WTC11 (cell line): ENCODE measurements at regions not wholly inside any gene's neighbourhood (a gene's known extent, or its start where the extent isn't known, plus 50 kb on each side); places are given as distances from the start of the nearest gene placed in this dataset.

ENCODE experiments used
- ATAC-seq: fragments of 200-7000 bp; cut with Tn5 transposase; 2 replicates; pipeline ENCODE4 v1.10.0; 2021; ENCODE audit warnings: mild to moderate bottlenecking, moderate library complexity
- CTCF ChIA-PET: fragments of 300-600 bp; sonication (Branson Sonifier 250); formaldehyde crosslinking; loops from one replicate; lab custom pipeline; 2021; ENCODE audit warnings: antibody characterized with exemption; lab: Charles Lee
- POLR2A ChIA-PET: fragments of 350-600 bp; sonication (Branson Sonifier 250); formaldehyde crosslinking; loops from one replicate; lab custom pipeline; 2021; ENCODE audit warnings: antibody characterized with exemption; lab: Charles Lee
- DNase-seq: peaks from one replicate; pipeline ENCODE4 v3.0.0; 2021; ENCODE audit warnings: low spot score
- H3K27ac Mint-ChIP-seq: 2 replicates; pipeline ENCODE4 v1.8.0; 2021; ENCODE audit warnings: mixed read lengths
- H3K27me3 Mint-ChIP-seq: 2 replicates; pipeline ENCODE4 v1.8.0; 2021; ENCODE audit warnings: low read depth, mild to moderate bottlenecking, moderate library complexity, mixed read lengths
- H3K36me3 Mint-ChIP-seq: 2 replicates; pipeline ENCODE4 v1.8.0; 2021; ENCODE audit warnings: mixed read lengths
- H3K4me1 Mint-ChIP-seq: 2 replicates; pipeline ENCODE4 v1.8.0; 2022; ENCODE audit warnings: mixed read lengths
- H3K4me3 Mint-ChIP-seq: 2 replicates; pipeline ENCODE4 v1.8.0; 2021; ENCODE audit warnings: mild to moderate bottlenecking, moderate library complexity, mixed read lengths
- H3K9me3 Mint-ChIP-seq: 2 replicates; pipeline ENCODE4 v1.8.0; 2021; ENCODE audit warnings: mixed read lengths
- ELF4 ChIP-seq: sonication (generic); formaldehyde crosslinking; IDR thresholded peaks from 2 replicates; pipeline ENCODE4 v1.8.1; 2022; ENCODE audit warnings: low read depth, mild to moderate bottlenecking, moderate library complexity, missing genetic modification reagents
- ERG ChIP-seq: fragments of 250-450 bp; sonication (Bioruptor Pico); IDR thresholded peaks from 2 replicates; pipeline ENCODE4 v1.8.0; 2021; ENCODE audit warnings: mild to moderate bottlenecking
- FOXJ3 ChIP-seq: sonication (generic); formaldehyde crosslinking; IDR thresholded peaks from 2 replicates; pipeline ENCODE4 v1.9.0; 2021; ENCODE audit warnings: missing genetic modification reagents, mild to moderate bottlenecking, borderline replicate concordance
- FOXK1 ChIP-seq: sonication (generic); formaldehyde crosslinking; IDR thresholded peaks from 2 replicates; pipeline ENCODE4 v1.8.0; 2022; ENCODE audit warnings: mild to moderate bottlenecking, moderate library complexity, missing genetic modification reagents
- FOXP4 ChIP-seq: sonication (generic); formaldehyde crosslinking; IDR thresholded peaks from 2 replicates; pipeline ENCODE4 v1.8.0; 2022; ENCODE audit warnings: mild to moderate bottlenecking, missing genetic modification reagents
- GRHL2 ChIP-seq: fragments of 250-450 bp; sonication (Bioruptor Pico); IDR thresholded peaks from 2 replicates; pipeline ENCODE4 v1.8.0; 2022; ENCODE audit warnings: mild to moderate bottlenecking, moderate library complexity; ENCODE audit not compliant: insufficient replicate concordance, severe bottlenecking
- HMGA2 ChIP-seq: fragments of 250-450 bp; sonication (Bioruptor Pico); IDR thresholded peaks from 2 replicates; pipeline ENCODE4 v1.4.0; 2021; ENCODE audit warnings: mild to moderate bottlenecking, moderate library complexity
- HMGXB4 ChIP-seq: sonication (generic); formaldehyde crosslinking; IDR thresholded peaks from 2 replicates; pipeline ENCODE4 v1.8.1; 2023; ENCODE audit warnings: mild to moderate bottlenecking, moderate library complexity, missing genetic modification reagents
- IRF2 ChIP-seq: sonication (generic); formaldehyde crosslinking; IDR thresholded peaks from 2 replicates; pipeline ENCODE4 v1.8.0; 2022; ENCODE audit warnings: low read depth, missing genetic modification reagents, borderline replicate concordance
- OVOL2 ChIP-seq: fragments of 250-450 bp; sonication (Bioruptor Pico); IDR thresholded peaks from 2 replicates; pipeline ENCODE4 v1.9.0; 2021; ENCODE audit warnings: mild to moderate bottlenecking, borderline replicate concordance
- RELA ChIP-seq: sonication (generic); formaldehyde crosslinking; IDR thresholded peaks from 2 replicates; pipeline ENCODE4 v1.8.1; 2022; ENCODE audit warnings: missing genetic modification reagents, mild to moderate bottlenecking, borderline replicate concordance
- RORB ChIP-seq: fragments of 250-450 bp; sonication (Bioruptor Pico); IDR thresholded peaks from 2 replicates; pipeline ENCODE4 v1.9.0; 2021; ENCODE audit warnings: mild to moderate bottlenecking
- TEAD4 ChIP-seq: sonication (generic); formaldehyde crosslinking; IDR thresholded peaks from 2 replicates; pipeline ENCODE4 v1.8.0; 2022; ENCODE audit warnings: mild to moderate bottlenecking, missing genetic modification reagents
- USF2 ChIP-seq: sonication (generic); formaldehyde crosslinking; IDR thresholded peaks from 2 replicates; pipeline ENCODE4 v1.8.1; 2023; ENCODE audit warnings: mild to moderate bottlenecking, missing genetic modification reagents, moderate library complexity
- ZBTB43 ChIP-seq: sonication (generic); formaldehyde crosslinking; IDR thresholded peaks from 2 replicates; pipeline ENCODE4 v1.8.1; 2023; ENCODE audit warnings: mild to moderate bottlenecking, missing genetic modification reagents
- ZNF138 ChIP-seq: sonication (generic); formaldehyde crosslinking; conservative IDR thresholded peaks from 2 replicates; pipeline ENCODE4 v1.8.1; 2022; ENCODE audit warnings: mild to moderate bottlenecking, moderate library complexity, missing genetic modification reagents
- ZNF281 ChIP-seq: sonication (generic); formaldehyde crosslinking; IDR thresholded peaks from 2 replicates; pipeline ENCODE4 v1.8.0; 2023; ENCODE audit warnings: mild to moderate bottlenecking, missing genetic modification reagents
- TF ChIP-seq, protein P1 (sequence below): sonication (generic); formaldehyde crosslinking; IDR thresholded peaks from 2 replicates; pipeline ENCODE4 v1.8.0; 2022; ENCODE audit warnings: mild to moderate bottlenecking, missing genetic modification reagents

GRCh38 chr6:113526995-113527394, 330.1 kb upstream of the MARCKS start:
- peaks cover 2% of the 10 kb centered on the region; the same call in 1 of the 2 replicates for H3K36me3 Mint-ChIP-seq
- peaks cover 4% of the 10 kb centered on the region for H3K9me3 Mint-ChIP-seq
- H3K4me3 Mint-ChIP-seq, result no peak overlapping the region
- ChIA-PET POLR2A (no interaction called here), CTCF (no interaction called here)
- peaks cover 6% of the 10 kb centered on the region for H3K4me1 Mint-ChIP-seq
- no peak overlapping the region for H3K27ac Mint-ChIP-seq
- H3K27me3 Mint-ChIP-seq, result no peaks in the 10 kb centered on the region
- DNase-seq (no peak), ATAC-seq (no peak)
- TF ChIP-seq FOXJ3 (CRISPR knock-in tag) (no peak), HMGA2 (no peak), RORB (CRISPR knock-in tag) (no peak), ELF4 (CRISPR knock-in tag) (no peak), TEAD4 (no peak), FOXP4 (CRISPR knock-in tag) (no peak)

- POLR2A ChIA-PET, result no interaction called here
- Mint-ChIP-seq H3K4me1 (peaks cover 6% of the 10 kb centered on the region), H3K27ac (no peak overlapping the region), H3K36me3 (peaks cover 2% of the 10 kb centered on the region; the same call in 1 of the 2 replicates), H3K4me3 (no peak overlapping the region), H3K9me3 (peaks cover 4% of the 10 kb centered on the region), H3K27me3 (no peaks in the 10 kb centered on the region)
- TF ChIP-seq HMGXB4 (no peak), ERG (no peak), OVOL2 (CRISPR knock-in tag) (no peak), IRF2 (CRISPR knock-in tag) (no peak), GRHL2 (CRISPR knock-in tag) (no peak), USF2 (no peak), ZNF281 (no peak), ZNF138 (CRISPR knock-in tag) (no peak), FOXK1 (CRISPR knock-in tag) (no peak), ZBTB43 (CRISPR knock-in tag) (no peak), RELA (CRISPR knock-in tag) (no peak)
- TF ChIP-seq, protein P1, sequence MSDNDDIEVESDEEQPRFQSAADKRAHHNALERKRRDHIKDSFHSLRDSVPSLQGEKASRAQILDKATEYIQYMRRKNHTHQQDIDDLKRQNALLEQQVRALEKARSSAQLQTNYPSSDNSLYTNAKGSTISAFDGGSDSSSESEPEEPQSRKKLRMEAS (CRISPR knock-in tag), result no peak
- ATAC-seq (no peak), DNase-seq (no peak)
- CTCF ChIA-PET, result no interaction called here
Measured at GRCh38 chr6:113528111-113528510, 329.0 kb upstream of the MARCKS start.
